Transverse colon (tissue), 4 donors: ENCODE measurements at regions not wholly inside any gene's neighbourhood (a gene's known extent, or its start where the extent isn't known, plus 50 kb on each side); places are given as distances from the start of the nearest gene placed in this dataset.

Experiments
- EP300 ChIP-seq: sonication (generic); formaldehyde crosslinking; IDR thresholded peaks from one replicate; pipeline ENCODE4 v1.6.1; 2017; ENCODE audit warnings: antibody characterized with exemption, low read depth
- POLR2A ChIP-seq: fragments of 450-650 bp; IDR thresholded peaks from one replicate; pipeline ENCODE4 v1.6.1; 2016; ENCODE audit warnings: antibody characterized with exemption, mild to moderate bottlenecking, moderate library complexity
- POLR2AphosphoS5 ChIP-seq, 3 donors: sonication (generic); formaldehyde crosslinking; IDR thresholded peaks; one replicate each; pipeline ENCODE4 v1.6.1; 2016; ENCODE audit warnings: antibody characterized with exemption in 3 of 3
- TF ChIP-seq, protein P1 (sequence below), 5 experiments: fragments of 200-600 bp in 3 of 5; fragments of 450-650 bp in 2 of 5; sonication (generic) in 3 of 5; IDR thresholded peaks; 1 replicate in 2 of 5; 2 replicates in 3 of 5; pipeline ENCODE4 v1.5.1; 2016 to 2017; ENCODE audit warnings: antibody characterized with exemption in 5 of 5, inconsistent platforms in 3 of 5, mild to moderate bottlenecking in 2 of 5, moderate library complexity in 1 of 5

DNA sequence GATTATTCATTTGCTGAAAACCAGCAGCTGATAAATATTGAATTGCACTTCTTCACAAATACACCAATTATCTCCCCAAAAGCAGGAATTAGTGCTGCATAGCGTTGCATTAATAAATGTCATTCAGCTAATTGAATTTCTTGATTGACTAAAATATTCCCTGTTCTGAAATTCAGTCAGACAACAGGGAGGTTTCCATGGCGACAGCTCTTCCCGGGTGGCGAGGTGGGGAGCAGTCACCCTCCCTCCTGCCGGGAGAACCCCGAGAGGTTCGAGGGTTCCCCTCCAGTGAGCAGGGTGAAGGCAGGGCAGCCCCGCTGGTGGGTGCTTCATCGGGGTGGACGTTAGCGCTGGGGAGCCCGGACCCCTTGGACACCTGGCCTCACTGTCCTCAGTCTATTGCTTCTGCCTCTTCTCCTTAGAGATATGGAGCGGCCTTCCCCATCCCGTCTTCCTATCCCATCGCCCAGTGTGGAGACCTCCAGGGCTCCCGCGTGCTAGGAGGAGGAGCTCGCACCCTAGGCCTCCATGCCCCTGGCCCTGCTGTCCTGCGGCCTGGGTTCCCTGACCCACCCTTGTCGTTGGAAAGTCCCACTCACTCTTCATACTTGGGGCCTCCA lies 983.5 kb downstream of the BRD1 start:
- TF ChIP-seq POLR2A = no peak
- no peak for TF ChIP-seq POLR2AphosphoS5 (IDR thresholded peaks at IDR 0.05)
- TF ChIP-seq, protein P1, sequence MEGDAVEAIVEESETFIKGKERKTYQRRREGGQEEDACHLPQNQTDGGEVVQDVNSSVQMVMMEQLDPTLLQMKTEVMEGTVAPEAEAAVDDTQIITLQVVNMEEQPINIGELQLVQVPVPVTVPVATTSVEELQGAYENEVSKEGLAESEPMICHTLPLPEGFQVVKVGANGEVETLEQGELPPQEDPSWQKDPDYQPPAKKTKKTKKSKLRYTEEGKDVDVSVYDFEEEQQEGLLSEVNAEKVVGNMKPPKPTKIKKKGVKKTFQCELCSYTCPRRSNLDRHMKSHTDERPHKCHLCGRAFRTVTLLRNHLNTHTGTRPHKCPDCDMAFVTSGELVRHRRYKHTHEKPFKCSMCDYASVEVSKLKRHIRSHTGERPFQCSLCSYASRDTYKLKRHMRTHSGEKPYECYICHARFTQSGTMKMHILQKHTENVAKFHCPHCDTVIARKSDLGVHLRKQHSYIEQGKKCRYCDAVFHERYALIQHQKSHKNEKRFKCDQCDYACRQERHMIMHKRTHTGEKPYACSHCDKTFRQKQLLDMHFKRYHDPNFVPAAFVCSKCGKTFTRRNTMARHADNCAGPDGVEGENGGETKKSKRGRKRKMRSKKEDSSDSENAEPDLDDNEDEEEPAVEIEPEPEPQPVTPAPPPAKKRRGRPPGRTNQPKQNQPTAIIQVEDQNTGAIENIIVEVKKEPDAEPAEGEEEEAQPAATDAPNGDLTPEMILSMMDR (IDR thresholded peaks at IDR 0.05) = no peak
- no peak for TF ChIP-seq EP300
